ENCODE measurements at regions not wholly inside any gene's neighbourhood (a gene's known extent, or its start where the extent isn't known, plus 50 kb on each side); places are given as distances from the start of the nearest gene placed in this dataset.

- TF ChIP-seq SUZ12 (IDR thresholded peaks at IDR 0.05) (no peak), ARNT (IDR thresholded peaks at IDR 0.05) (no peak), FOXM1 (IDR thresholded peaks at IDR 0.05; ENCODE audit: borderline replicate concordance) (no peak), ZNF384 (IDR thresholded peaks at IDR 0.05) (no peak), FOXK2 (IDR thresholded peaks at IDR 0.05) (no peak), FOXA1 (IDR thresholded peaks at IDR 0.05) (no peak), LEF1 (IDR thresholded peaks at IDR 0.05; ENCODE audit: borderline replicate concordance) (no peak), L3MBTL2 (conservative IDR thresholded peaks at IDR 0.05) (no peak), NFRKB (IDR thresholded peaks at IDR 0.05) (no peak), CTBP1 (IDR thresholded peaks at IDR 0.05; ENCODE audit: borderline replicate concordance) (no peak), TARDBP (IDR thresholded peaks at IDR 0.05) (no peak), ELF4 (IDR thresholded peaks at IDR 0.05) (no peak), BHLHE40 (IDR thresholded peaks at IDR 0.05; ENCODE audit: borderline replicate concordance) (no peak), PKNOX1 (IDR thresholded peaks at IDR 0.05) (no peak), HDGF (IDR thresholded peaks at IDR 0.05; ENCODE audit: borderline replicate concordance) (no peak), SP1 (IDR thresholded peaks at IDR 0.05) (no peak)
- no peak for DNase-seq (ENCODE audit: extremely low spot score)
- ChIA-PET CTCF (no interaction called here), POLR2A (no interaction called here)
These were observed 177.2 kb downstream of the BCL11A start for GRCh38 chr2:60376252-60376651.

GRCh38 chr2:60371681-60372080 is 181.8 kb downstream of the BCL11A start:
- CTCF ChIA-PET, result no interaction called here

GRCh38 chr2:60371219-60371618 is 182.2 kb downstream of the BCL11A start:
- ChIA-PET CTCF (no interaction called here), POLR2A (no interaction called here)
- TF ChIP-seq FOXA1 (IDR thresholded peaks at IDR 0.05), result no peak
- TF ChIP-seq ELF4 (IDR thresholded peaks at IDR 0.05), result no peak
- no peak for TF ChIP-seq FOXK2 (IDR thresholded peaks at IDR 0.05)
- TF ChIP-seq ARNT (IDR thresholded peaks at IDR 0.05), result no peak
- no peak for TF ChIP-seq TARDBP (IDR thresholded peaks at IDR 0.05)
- no peak for TF ChIP-seq CTBP1 (IDR thresholded peaks at IDR 0.05; ENCODE audit: borderline replicate concordance)
- TF ChIP-seq PKNOX1 (IDR thresholded peaks at IDR 0.05), result no peak
- no peak for TF ChIP-seq L3MBTL2 (conservative IDR thresholded peaks at IDR 0.05)
- no peak for TF ChIP-seq NFRKB (IDR thresholded peaks at IDR 0.05)
- TF ChIP-seq SP1 (IDR thresholded peaks at IDR 0.05), result no peak
- no peak for TF ChIP-seq LEF1 (IDR thresholded peaks at IDR 0.05; ENCODE audit: borderline replicate concordance)
- DNase-seq (ENCODE audit: extremely low spot score), result no peak

More at GRCh38 chr2:60371681-60372080, 181.8 kb downstream of the BCL11A start:
- no peak for DNase-seq (ENCODE audit: extremely low spot score)
- POLR2A ChIA-PET, result no interaction called here
- no peak for TF ChIP-seq NFRKB (IDR thresholded peaks at IDR 0.05)
- TF ChIP-seq ELF4 (IDR thresholded peaks at IDR 0.05), result no peak
- TF ChIP-seq FOXK2 (IDR thresholded peaks at IDR 0.05), result no peak
- no peak for TF ChIP-seq HDGF (IDR thresholded peaks at IDR 0.05; ENCODE audit: borderline replicate concordance)
- TF ChIP-seq ZNF384 (IDR thresholded peaks at IDR 0.05), result no peak
- TF ChIP-seq BHLHE40 (IDR thresholded peaks at IDR 0.05; ENCODE audit: borderline replicate concordance), result no peak
- TF ChIP-seq FOXA1 (IDR thresholded peaks at IDR 0.05), result no peak
- TF ChIP-seq PKNOX1 (IDR thresholded peaks at IDR 0.05), result no peak
- no peak for TF ChIP-seq ARNT (IDR thresholded peaks at IDR 0.05)
- TF ChIP-seq TARDBP (IDR thresholded peaks at IDR 0.05), result no peak
- no peak for TF ChIP-seq SP1 (IDR thresholded peaks at IDR 0.05)
- no peak for TF ChIP-seq LEF1 (IDR thresholded peaks at IDR 0.05; ENCODE audit: borderline replicate concordance)
- no peak for TF ChIP-seq SUZ12 (IDR thresholded peaks at IDR 0.05)
- TF ChIP-seq L3MBTL2 (conservative IDR thresholded peaks at IDR 0.05), result no peak

- CTCF ChIA-PET, result no interaction called here
- POLR2A ChIA-PET, result no interaction called here
- DNase-seq (ENCODE audit: extremely low spot score), result no peak
- no peak for TF ChIP-seq ZNF384 (IDR thresholded peaks at IDR 0.05)
- no peak for TF ChIP-seq FOXA1 (IDR thresholded peaks at IDR 0.05)
These were observed 182.6 kb downstream of the BCL11A start for GRCh38 chr2:60370814-60371213.

GRCh38 chr2:60368456-60368855 is 185.0 kb downstream of the BCL11A start:
- CTCF ChIA-PET, result no interaction called here
- TF ChIP-seq CTBP1 (IDR thresholded peaks at IDR 0.05; ENCODE audit: borderline replicate concordance) (no peak), ELF4 (IDR thresholded peaks at IDR 0.05) (no peak), TARDBP (IDR thresholded peaks at IDR 0.05) (no peak), FOXK2 (IDR thresholded peaks at IDR 0.05) (no peak), BHLHE40 (IDR thresholded peaks at IDR 0.05; ENCODE audit: borderline replicate concordance) (no peak), FOXM1 (IDR thresholded peaks at IDR 0.05; ENCODE audit: borderline replicate concordance) (no peak), HDGF (IDR thresholded peaks at IDR 0.05; ENCODE audit: borderline replicate concordance) (no peak), PKNOX1 (IDR thresholded peaks at IDR 0.05) (no peak), SUZ12 (IDR thresholded peaks at IDR 0.05) (no peak)
- no peak for DNase-seq (ENCODE audit: extremely low spot score)
- POLR2A ChIA-PET, result no interaction called here

GRCh38 chr2:60366135-60366712 is 187.2 kb downstream of the BCL11A start:
- no peak for DNase-seq (ENCODE audit: extremely low spot score)
- TF ChIP-seq BHLHE40 (IDR thresholded peaks at IDR 0.05; ENCODE audit: borderline replicate concordance), result no peak
- TF ChIP-seq FOXK2 (IDR thresholded peaks at IDR 0.05), result no peak
- TF ChIP-seq SUZ12 (IDR thresholded peaks at IDR 0.05), result no peak
- TF ChIP-seq SP1 (IDR thresholded peaks at IDR 0.05), result no peak
- POLR2A ChIA-PET, result no interaction called here
- CTCF ChIA-PET, result no interaction called here

Measured in HEK293T (cell line).